ENCODE measurements at regions not wholly inside any gene's neighbourhood (a gene's known extent, or its start where the extent isn't known, plus 50 kb on each side); places are given as distances from the start of the nearest gene placed in this dataset.

- DNase-seq (ENCODE audit: low spot score), result no peak
These were observed 269.9 kb downstream of the MTRR start for GRCh38 chr5:8138884-8139283.

GRCh38 chr5:8150791-8151190, 281.8 kb downstream of the MTRR start:
- no peak for DNase-seq (ENCODE audit: low spot score)

- no peak for DNase-seq (ENCODE audit: low spot score)
These were observed 287.8 kb downstream of the MTRR start for GRCh38 chr5:8156706-8157105.

GRCh38 chr5:8157320-8157822, 288.4 kb downstream of the MTRR start:
- DNase-seq (ENCODE audit: low spot score), result no peak

- no peak for DNase-seq (ENCODE audit: low spot score)
These were observed 307.2 kb downstream of the MTRR start for GRCh38 chr5:8176101-8176693.

- DNase-seq (ENCODE audit: low spot score), result no peak
These were observed 315.6 kb downstream of the MTRR start for GRCh38 chr5:8184455-8185063.

- DNase-seq (ENCODE audit: low spot score), result no peak
These were observed 316.9 kb downstream of the MTRR start for GRCh38 chr5:8185852-8186251.

GRCh38 chr5:8188874-8189565, 320.1 kb downstream of the MTRR start:
- no peak for DNase-seq (ENCODE audit: low spot score)

- no peak for DNase-seq (ENCODE audit: low spot score)
These were observed 323.9 kb downstream of the MTRR start for GRCh38 chr5:8192840-8193239.

- no peak for DNase-seq (ENCODE audit: low spot score)
These were observed 327.1 kb downstream of the MTRR start for GRCh38 chr5:8196061-8196460.

- no peak for DNase-seq (ENCODE audit: low spot score)
These were observed 339.4 kb downstream of the MTRR start for GRCh38 chr5:8208307-8208706.

GRCh38 chr5:8209500-8209899, 340.6 kb downstream of the MTRR start:
- DNase-seq (ENCODE audit: low spot score), result no peak

GRCh38 chr5:8213701-8214240, 344.8 kb downstream of the MTRR start:
- no peak for DNase-seq (ENCODE audit: low spot score)

- no peak for DNase-seq (ENCODE audit: low spot score)
These were observed 348.0 kb downstream of the MTRR start for GRCh38 chr5:8216921-8217320.

- DNase-seq (ENCODE audit: low spot score), result no peak
These were observed 357.2 kb downstream of the MTRR start for GRCh38 chr5:8226148-8226547.

- DNase-seq (ENCODE audit: low spot score), result no peak
These were observed 358.2 kb downstream of the MTRR start for GRCh38 chr5:8227112-8227511.

GRCh38 chr5:8229551-8229950, 360.6 kb downstream of the MTRR start:
- DNase-seq (ENCODE audit: low spot score), result no peak

- no peak for DNase-seq (ENCODE audit: low spot score)
These were observed 361.9 kb downstream of the MTRR start for GRCh38 chr5:8230868-8231267.

GRCh38 chr5:8233479-8233878, 364.5 kb downstream of the MTRR start:
- DNase-seq (ENCODE audit: low spot score), result no peak

- no peak for DNase-seq (ENCODE audit: low spot score)
These were observed 365.3 kb downstream of the MTRR start for GRCh38 chr5:8234179-8234770.

GRCh38 chr5:8238080-8238479, 369.1 kb downstream of the MTRR start:
- no peak for DNase-seq (ENCODE audit: low spot score)

- no peak for DNase-seq (ENCODE audit: low spot score)
These were observed 370.2 kb downstream of the MTRR start for GRCh38 chr5:8239198-8239597.

- DNase-seq (ENCODE audit: low spot score), result no peak
These were observed 370.7 kb downstream of the MTRR start for GRCh38 chr5:8239646-8240045.
